ENCODE measurements at regions not wholly inside any gene's neighbourhood (a gene's known extent, or its start where the extent isn't known, plus 50 kb on each side); places are given as distances from the start of the nearest gene placed in this dataset.

DNA sequence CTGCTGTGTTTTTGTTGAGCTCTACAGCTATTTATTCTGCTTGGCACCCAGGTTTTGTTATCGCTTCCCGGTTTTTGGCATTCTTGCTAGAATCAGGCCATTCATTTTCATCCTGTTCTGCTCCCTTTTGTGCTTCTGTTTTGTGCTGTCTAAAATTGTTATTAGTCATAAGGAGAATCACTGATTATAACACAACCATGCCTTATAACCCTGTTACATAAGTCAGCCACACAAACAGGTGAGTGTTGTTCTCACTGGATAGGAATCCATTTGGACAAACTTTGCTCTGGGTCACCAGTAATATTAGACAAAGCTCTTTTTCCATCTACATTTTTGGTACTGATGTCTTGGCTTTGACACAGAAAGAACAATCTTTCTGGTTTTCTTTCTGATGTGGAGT lies 622.8 kb downstream of the PSAT1 start:
- BruUV-seq (replicated peaks) = no TSS peak
- H3K4me3 Mint-ChIP-seq (ENCODE audit: low read depth, unreplicated experiment) = no peak overlapping the region
- no peaks in the 10 kb centered on the region for H3K27me3 Mint-ChIP-seq (ENCODE audit: unreplicated experiment)
- no peak overlapping the region for H3K27ac Mint-ChIP-seq (ENCODE audit: unreplicated experiment)
- CTCF ChIA-PET = no interaction called here
- no peak for DNase-seq
- TF ChIP-seq, protein P1, sequence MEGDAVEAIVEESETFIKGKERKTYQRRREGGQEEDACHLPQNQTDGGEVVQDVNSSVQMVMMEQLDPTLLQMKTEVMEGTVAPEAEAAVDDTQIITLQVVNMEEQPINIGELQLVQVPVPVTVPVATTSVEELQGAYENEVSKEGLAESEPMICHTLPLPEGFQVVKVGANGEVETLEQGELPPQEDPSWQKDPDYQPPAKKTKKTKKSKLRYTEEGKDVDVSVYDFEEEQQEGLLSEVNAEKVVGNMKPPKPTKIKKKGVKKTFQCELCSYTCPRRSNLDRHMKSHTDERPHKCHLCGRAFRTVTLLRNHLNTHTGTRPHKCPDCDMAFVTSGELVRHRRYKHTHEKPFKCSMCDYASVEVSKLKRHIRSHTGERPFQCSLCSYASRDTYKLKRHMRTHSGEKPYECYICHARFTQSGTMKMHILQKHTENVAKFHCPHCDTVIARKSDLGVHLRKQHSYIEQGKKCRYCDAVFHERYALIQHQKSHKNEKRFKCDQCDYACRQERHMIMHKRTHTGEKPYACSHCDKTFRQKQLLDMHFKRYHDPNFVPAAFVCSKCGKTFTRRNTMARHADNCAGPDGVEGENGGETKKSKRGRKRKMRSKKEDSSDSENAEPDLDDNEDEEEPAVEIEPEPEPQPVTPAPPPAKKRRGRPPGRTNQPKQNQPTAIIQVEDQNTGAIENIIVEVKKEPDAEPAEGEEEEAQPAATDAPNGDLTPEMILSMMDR (IDR thresholded peaks at IDR 0.05; ENCODE audit: unreplicated experiment) = no peak
- no peaks in the 10 kb centered on the region for H3K36me3 Mint-ChIP-seq (ENCODE audit: insufficient read depth, unreplicated experiment)
- intact Hi-C loops (cut with micrococcal nuclease; ENCODE audit: unreplicated experiment) = no loop called here
- H3K9me3 Mint-ChIP-seq (ENCODE audit: low read depth, unreplicated experiment) = peaks cover 5% of the 10 kb centered on the region
- H3K4me1 Mint-ChIP-seq (ENCODE audit: low read depth, unreplicated experiment) = no peaks in the 10 kb centered on the region

GRCh38 chr9:78921341-78921740 lies 624.4 kb downstream of the PSAT1 start:
- CTCF ChIA-PET = no interaction called here
- no peak overlapping the region for H3K27ac Mint-ChIP-seq (ENCODE audit: unreplicated experiment)
- no peaks in the 10 kb centered on the region for H3K4me1 Mint-ChIP-seq (ENCODE audit: low read depth, unreplicated experiment)
- DNase-seq = no peak
- no peak overlapping the region for H3K4me3 Mint-ChIP-seq (ENCODE audit: low read depth, unreplicated experiment)
- no TSS peak for BruUV-seq (replicated peaks)
- no peaks in the 10 kb centered on the region for H3K36me3 Mint-ChIP-seq (ENCODE audit: insufficient read depth, unreplicated experiment)
- H3K27me3 Mint-ChIP-seq (ENCODE audit: unreplicated experiment) = no peaks in the 10 kb centered on the region
- TF ChIP-seq, protein P1 (IDR thresholded peaks at IDR 0.05; ENCODE audit: unreplicated experiment) = no peak
- intact Hi-C loops (cut with micrococcal nuclease; ENCODE audit: unreplicated experiment) = no loop called here
- H3K9me3 Mint-ChIP-seq (ENCODE audit: low read depth, unreplicated experiment) = peaks cover 4% of the 10 kb centered on the region

GRCh38 chr9:78923966-78924659 lies 627.2 kb downstream of the PSAT1 start:
- Mint-ChIP-seq H3K27me3 (ENCODE audit: unreplicated experiment) (no peaks in the 10 kb centered on the region), H3K9me3 (ENCODE audit: low read depth, unreplicated experiment) (peaks cover 4% of the 10 kb centered on the region), H3K4me3 (ENCODE audit: low read depth, unreplicated experiment) (no peak overlapping the region), H3K4me1 (ENCODE audit: low read depth, unreplicated experiment) (no peaks in the 10 kb centered on the region), H3K36me3 (ENCODE audit: insufficient read depth, unreplicated experiment) (no peaks in the 10 kb centered on the region), H3K27ac (ENCODE audit: unreplicated experiment) (no peak overlapping the region)
- BruUV-seq (replicated peaks) = no TSS peak
- CTCF ChIA-PET = no interaction called here
- DNase-seq = no peak
- TF ChIP-seq, protein P1 (IDR thresholded peaks at IDR 0.05; ENCODE audit: unreplicated experiment) = no peak
- intact Hi-C loops (cut with micrococcal nuclease; ENCODE audit: unreplicated experiment) = no loop called here

- H3K36me3 Mint-ChIP-seq (ENCODE audit: insufficient read depth, unreplicated experiment) = no peaks in the 10 kb centered on the region
- CTCF ChIA-PET = no interaction called here
- no peaks in the 10 kb centered on the region for H3K27me3 Mint-ChIP-seq (ENCODE audit: unreplicated experiment)
- BruUV-seq (replicated peaks) = no TSS peak
- no peaks in the 10 kb centered on the region for H3K4me1 Mint-ChIP-seq (ENCODE audit: low read depth, unreplicated experiment)
- no peak overlapping the region for H3K27ac Mint-ChIP-seq (ENCODE audit: unreplicated experiment)
- H3K9me3 Mint-ChIP-seq (ENCODE audit: low read depth, unreplicated experiment) = peaks cover 4% of the 10 kb centered on the region
- intact Hi-C loops (cut with micrococcal nuclease; ENCODE audit: unreplicated experiment) = no loop called here
- TF ChIP-seq, protein P1 (IDR thresholded peaks at IDR 0.05; ENCODE audit: unreplicated experiment) = no peak
- H3K4me3 Mint-ChIP-seq (ENCODE audit: low read depth, unreplicated experiment) = no peak overlapping the region
- no peak for DNase-seq
Observed at GRCh38 chr9:78927099-78927940, 630.4 kb downstream of the PSAT1 start.
